Erythroblast (primary cell): ENCODE measurements at regions not wholly inside any gene's neighbourhood (a gene's known extent, or its start where the extent isn't known, plus 50 kb on each side); places are given as distances from the start of the nearest gene placed in this dataset.

Experiments
- GATA1 ChIP-seq: IDR thresholded peaks from 2 replicates; pipeline ENCODE4 v1.6.1; 2011; ENCODE audit warnings: low read depth, mild to moderate bottlenecking, control low read depth, low read length, moderate library complexity
- POLR2A ChIP-seq: IDR thresholded peaks from 2 replicates; pipeline ENCODE4 v1.6.1; 2011; ENCODE audit warnings: mild to moderate bottlenecking, low read length

DNA sequence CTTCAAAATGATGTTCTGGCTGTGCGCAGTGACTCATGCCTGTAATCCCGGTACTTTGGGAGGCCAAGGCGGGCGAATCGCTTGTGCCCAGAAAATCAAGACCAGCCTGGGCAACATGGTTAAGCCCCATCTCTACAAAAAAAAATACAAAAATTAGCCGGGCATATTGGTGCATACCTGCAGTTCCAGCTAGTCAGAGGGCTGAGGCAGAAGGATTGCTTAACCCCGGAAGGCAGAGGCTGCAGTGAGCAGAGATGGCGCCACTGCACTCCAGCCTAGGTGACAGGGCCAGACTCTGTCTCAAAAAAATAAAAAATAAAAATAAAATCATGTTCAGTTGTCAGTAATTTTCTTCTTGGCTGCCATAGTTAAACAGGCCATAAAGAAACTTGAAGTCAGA, 245.9 kb upstream of the USP15 start:
- TF ChIP-seq POLR2A (no peak), GATA1 (no peak)
